ENCODE measurements at regions not wholly inside any gene's neighbourhood (a gene's known extent, or its start where the extent isn't known, plus 50 kb on each side); places are given as distances from the start of the nearest gene placed in this dataset.

- TF ChIP-seq, protein P1, sequence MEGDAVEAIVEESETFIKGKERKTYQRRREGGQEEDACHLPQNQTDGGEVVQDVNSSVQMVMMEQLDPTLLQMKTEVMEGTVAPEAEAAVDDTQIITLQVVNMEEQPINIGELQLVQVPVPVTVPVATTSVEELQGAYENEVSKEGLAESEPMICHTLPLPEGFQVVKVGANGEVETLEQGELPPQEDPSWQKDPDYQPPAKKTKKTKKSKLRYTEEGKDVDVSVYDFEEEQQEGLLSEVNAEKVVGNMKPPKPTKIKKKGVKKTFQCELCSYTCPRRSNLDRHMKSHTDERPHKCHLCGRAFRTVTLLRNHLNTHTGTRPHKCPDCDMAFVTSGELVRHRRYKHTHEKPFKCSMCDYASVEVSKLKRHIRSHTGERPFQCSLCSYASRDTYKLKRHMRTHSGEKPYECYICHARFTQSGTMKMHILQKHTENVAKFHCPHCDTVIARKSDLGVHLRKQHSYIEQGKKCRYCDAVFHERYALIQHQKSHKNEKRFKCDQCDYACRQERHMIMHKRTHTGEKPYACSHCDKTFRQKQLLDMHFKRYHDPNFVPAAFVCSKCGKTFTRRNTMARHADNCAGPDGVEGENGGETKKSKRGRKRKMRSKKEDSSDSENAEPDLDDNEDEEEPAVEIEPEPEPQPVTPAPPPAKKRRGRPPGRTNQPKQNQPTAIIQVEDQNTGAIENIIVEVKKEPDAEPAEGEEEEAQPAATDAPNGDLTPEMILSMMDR (optimal IDR thresholded peaks at IDR 0.05 in 1 of 3, IDR thresholded peaks at IDR 0.05 in 1 of 3, conservative IDR thresholded peaks at IDR 0.05 in 1 of 3; ENCODE audit: extremely low read depth in 1 of 3, insufficient read depth in 2 of 3, low read length in 3 of 3) = no peak
- no peak for TF ChIP-seq EZH2 (IDR thresholded peaks at IDR 0.05; ENCODE audit: low read length)
These were observed 69.5 kb upstream of the ANK2 start for GRCh38 chr4:112979881-112980421.

Data from keratinocyte (primary cell).